Kidney epithelial cell (primary cell): ENCODE measurements at regions not wholly inside any gene's neighbourhood (a gene's known extent, or its start where the extent isn't known, plus 50 kb on each side); places are given as distances from the start of the nearest gene placed in this dataset.

Experiments used
- DNase-seq: peaks from one replicate; pipeline ENCODE4 v3.0.0-alpha.2; 2010; ENCODE audit warnings: low read depth
- H3K27me3 ChIP-seq: 2 replicates; pipeline ENCODE4 v1.6.0; 2011; ENCODE audit warnings: low read length; ENCODE audit not compliant: control insufficient read depth, insufficient read depth
- H3K36me3 ChIP-seq: 2 replicates; pipeline ENCODE4 v1.5.1; 2011; ENCODE audit warnings: low read length; ENCODE audit not compliant: control insufficient read depth, insufficient read depth
- H3K4me3 ChIP-seq: 2 replicates; pipeline ENCODE4 v1.5.1; 2011; ENCODE audit warnings: low read depth, mild to moderate bottlenecking, control low read depth, low read length
- TF ChIP-seq, protein P1 (sequence below): IDR thresholded peaks from 2 replicates; pipeline ENCODE4 v1.5.1; 2011; ENCODE audit warnings: mild to moderate bottlenecking, moderate library complexity, low read length, control low read depth, inconsistent platforms; ENCODE audit not compliant: insufficient read depth, poor library complexity, severe bottlenecking

GRCh38 chr9:89845862-89846261 is 241.1 kb downstream of the GADD45G start:
- DNase-seq: no peak
- no peak overlapping the region for H3K4me3 ChIP-seq

GRCh38 chr9:89848060-89849040 is 243.5 kb downstream of the GADD45G start:
- DNase-seq: no peak
- Histone ChIP-seq H3K36me3 (no peaks in the 10 kb centered on the region), H3K27me3 (peaks cover 9% of the 10 kb centered on the region), H3K4me3 (no peak overlapping the region)
- TF ChIP-seq, protein P1, sequence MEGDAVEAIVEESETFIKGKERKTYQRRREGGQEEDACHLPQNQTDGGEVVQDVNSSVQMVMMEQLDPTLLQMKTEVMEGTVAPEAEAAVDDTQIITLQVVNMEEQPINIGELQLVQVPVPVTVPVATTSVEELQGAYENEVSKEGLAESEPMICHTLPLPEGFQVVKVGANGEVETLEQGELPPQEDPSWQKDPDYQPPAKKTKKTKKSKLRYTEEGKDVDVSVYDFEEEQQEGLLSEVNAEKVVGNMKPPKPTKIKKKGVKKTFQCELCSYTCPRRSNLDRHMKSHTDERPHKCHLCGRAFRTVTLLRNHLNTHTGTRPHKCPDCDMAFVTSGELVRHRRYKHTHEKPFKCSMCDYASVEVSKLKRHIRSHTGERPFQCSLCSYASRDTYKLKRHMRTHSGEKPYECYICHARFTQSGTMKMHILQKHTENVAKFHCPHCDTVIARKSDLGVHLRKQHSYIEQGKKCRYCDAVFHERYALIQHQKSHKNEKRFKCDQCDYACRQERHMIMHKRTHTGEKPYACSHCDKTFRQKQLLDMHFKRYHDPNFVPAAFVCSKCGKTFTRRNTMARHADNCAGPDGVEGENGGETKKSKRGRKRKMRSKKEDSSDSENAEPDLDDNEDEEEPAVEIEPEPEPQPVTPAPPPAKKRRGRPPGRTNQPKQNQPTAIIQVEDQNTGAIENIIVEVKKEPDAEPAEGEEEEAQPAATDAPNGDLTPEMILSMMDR: no peak

More at GRCh38 chr9:89845862-89846261, 241.1 kb downstream of the GADD45G start:
- Histone ChIP-seq H3K27me3 (peaks cover 7% of the 10 kb centered on the region), H3K36me3 (no peaks in the 10 kb centered on the region)
- TF ChIP-seq, protein P1: no peak

DNA sequence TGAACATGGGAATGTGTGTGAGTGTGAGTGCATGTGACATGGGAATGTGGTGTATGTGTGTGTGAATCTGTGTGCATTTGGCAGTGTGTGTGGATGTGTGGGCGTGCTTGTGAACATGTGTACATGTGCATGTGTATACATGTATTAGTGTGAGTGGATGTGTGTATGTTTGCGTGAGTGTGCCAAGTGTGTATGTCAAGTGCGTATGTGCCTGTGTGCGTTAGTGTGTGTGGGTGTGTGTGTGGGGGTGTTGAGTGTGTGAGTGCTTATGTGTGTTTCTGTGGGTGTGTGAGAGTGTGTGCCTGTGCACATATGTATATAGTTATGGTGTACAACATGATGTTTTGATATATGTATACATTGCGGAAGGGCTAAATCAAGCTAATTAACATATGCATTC is 244.3 kb downstream of the GADD45G start:
- Histone ChIP-seq H3K4me3 (no peak overlapping the region), H3K36me3 (no peaks in the 10 kb centered on the region), H3K27me3 (peaks cover 7% of the 10 kb centered on the region)
- no peak for DNase-seq
- TF ChIP-seq, protein P1: no peak

- no peak for DNase-seq
- TF ChIP-seq, protein P1: no peak
- no peak overlapping the region for H3K4me3 ChIP-seq
- peaks cover 7% of the 10 kb centered on the region for H3K27me3 ChIP-seq
- no peaks in the 10 kb centered on the region for H3K36me3 ChIP-seq
Measured at GRCh38 chr9:89850153-89850552, 245.3 kb downstream of the GADD45G start.

- TF ChIP-seq, protein P1: no peak
- Histone ChIP-seq H3K27me3 (peaks cover 7% of the 10 kb centered on the region), H3K4me3 (no peak overlapping the region), H3K36me3 (no peaks in the 10 kb centered on the region)
- no peak for DNase-seq
Measured at GRCh38 chr9:89850631-89851325, 246.0 kb downstream of the GADD45G start.
